ENCODE measurements at regions not wholly inside any gene's neighbourhood (a gene's known extent, or its start where the extent isn't known, plus 50 kb on each side); places are given as distances from the start of the nearest gene placed in this dataset.
"Not testable (repeated sequence)": the region's sequence is repeated elsewhere in the genome, so short reads cannot be mapped to it uniquely, and the experiment has no call there.

- H3K9ac ChIP-seq (ENCODE audit: low read length); BruUV-seq (replicated peaks); H3K9me3 ChIP-seq (ENCODE audit: control insufficient read depth in 1 of 2, insufficient read depth in 1 of 2, low read depth in 1 of 2, low read length in 2 of 2); CTCF ChIA-PET; H3K4me3 ChIP-seq (replicated peaks in 1 of 2; ENCODE audit: low read depth in 1 of 2, low read length in 2 of 2); H3K4me2 ChIP-seq (ENCODE audit: low read length); H2AFZ ChIP-seq (ENCODE audit: low read depth, low read length, poor library complexity, severe bottlenecking); H3K79me2 ChIP-seq (ENCODE audit: insufficient read depth, low read length); H3K27ac ChIP-seq (ENCODE audit: low read depth, low read length); RAD21 ChIA-PET (ENCODE audit: low non-redundant PET in 1 of 2, low total read pairs in 2 of 2, uncharacterized antibody in 2 of 2, unreplicated experiment in 2 of 2); H4K20me1 ChIP-seq (ENCODE audit: insufficient read depth); ATAC-seq; intact Hi-C loops (cut with micrococcal nuclease); POLR2A ChIA-PET; H3K36me3 ChIP-seq (ENCODE audit: control insufficient read depth in 1 of 2, insufficient read depth in 2 of 2, low read length in 2 of 2); H3K9me2 ChIP-seq (ENCODE audit: insufficient read depth); H3K4me1 ChIP-seq (ENCODE audit: control insufficient read depth in 1 of 2, insufficient read depth in 2 of 2, low read length in 2 of 2); DNase-seq (ENCODE audit: low read depth, low spot score): not testable (repeated sequence)
- peaks cover 18% of the 10 kb centered on the region for H3K27me3 ChIP-seq (ENCODE audit: insufficient read depth, low read length)
These were observed 128.6 kb downstream of the FCRL5 start for GRCh38 chr1:157423764-157424163.

DNA sequence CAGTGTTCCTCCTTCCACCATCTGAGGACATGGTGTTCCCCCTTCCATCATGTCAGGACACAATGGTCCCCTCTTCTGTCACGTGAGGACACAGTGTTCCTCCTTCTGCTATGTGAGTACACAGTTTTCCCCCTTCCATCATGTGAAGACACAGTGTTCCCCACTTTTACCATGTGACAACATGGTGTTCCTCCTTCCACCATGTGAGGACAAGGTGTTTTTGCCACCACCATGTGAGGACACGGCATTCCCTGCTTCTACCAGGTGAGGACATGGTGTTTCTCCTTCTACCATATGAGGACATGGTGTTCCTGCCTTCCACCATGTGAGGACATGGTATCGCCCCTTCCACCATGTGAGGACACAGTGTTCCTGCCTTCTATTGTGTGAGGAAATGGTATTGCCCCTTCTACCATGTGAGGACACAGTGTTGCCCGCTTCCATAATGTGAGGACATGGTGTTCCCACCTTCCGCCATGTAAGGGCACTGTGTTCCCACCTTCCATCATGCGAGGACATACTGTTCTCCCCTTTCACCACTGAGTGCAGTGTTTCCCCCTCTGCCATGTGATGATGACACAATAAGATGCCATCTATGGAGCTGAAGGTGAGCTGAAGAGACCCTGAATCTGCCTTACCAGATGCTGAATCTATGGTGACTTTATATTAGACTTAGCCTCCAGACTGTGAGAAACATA is 132.3 kb downstream of the FCRL5 start:
- ChIA-PET POLR2A (no interaction called here), RAD21 (ENCODE audit: low non-redundant PET in 1 of 2, low total read pairs in 2 of 2, uncharacterized antibody in 2 of 2, unreplicated experiment in 2 of 2) (no interaction called here), CTCF (no interaction called here)
- Histone ChIP-seq H4K20me1 (ENCODE audit: insufficient read depth) (no peaks in the 10 kb centered on the region), H3K27me3 (ENCODE audit: insufficient read depth, low read length) (peaks cover 31% of the 10 kb centered on the region), H3K9me3 (ENCODE audit: control insufficient read depth in 1 of 2, insufficient read depth in 1 of 2, low read depth in 1 of 2, low read length in 2 of 2) (no peaks in the 10 kb centered on the region), H3K4me2 (ENCODE audit: low read length) (no peak overlapping the region), H3K9ac (ENCODE audit: low read length) (no peak overlapping the region), H3K4me3 (replicated peaks in 1 of 2; ENCODE audit: low read depth in 1 of 2, low read length in 2 of 2) (no peak overlapping the region), H3K4me1 (ENCODE audit: control insufficient read depth in 1 of 2, insufficient read depth in 2 of 2, low read length in 2 of 2) (no peaks in the 10 kb centered on the region), H3K36me3 (ENCODE audit: control insufficient read depth in 1 of 2, insufficient read depth in 2 of 2, low read length in 2 of 2) (no peaks in the 10 kb centered on the region), H2AFZ (ENCODE audit: low read depth, low read length, poor library complexity, severe bottlenecking) (no peak overlapping the region), H3K9me2 (ENCODE audit: insufficient read depth) (no peaks in the 10 kb centered on the region), H3K27ac (ENCODE audit: low read depth, low read length) (no peak overlapping the region), H3K79me2 (ENCODE audit: insufficient read depth, low read length) (no peaks in the 10 kb centered on the region)
- TF ChIP-seq CTCF (IDR thresholded peaks at IDR 0.05 in 2 of 3, conservative IDR thresholded peaks at IDR 0.05 in 1 of 3; ENCODE audit: borderline replicate concordance in 1 of 3, insufficient read depth in 1 of 3, low read depth in 2 of 3, low read length in 2 of 3) = no peak
- TF ChIP-seq REST (IDR thresholded peaks at IDR 0.05; ENCODE audit: low read depth) = no peak
- TF ChIP-seq ZBTB33 (IDR thresholded peaks at IDR 0.05; ENCODE audit: extremely low read depth, insufficient replicate concordance, low read length) = no peak
- TF ChIP-seq TCF7L2 (IDR thresholded peaks at IDR 0.05; ENCODE audit: borderline replicate concordance, extremely low read depth, insufficient read depth, insufficient read length) = no peak
- no peak for TF ChIP-seq CEBPB (IDR thresholded peaks at IDR 0.05; ENCODE audit: low read depth)
- no peak for DNase-seq (ENCODE audit: low read depth, low spot score)
- BruUV-seq (replicated peaks) = no TSS peak
- no peak for ATAC-seq
- intact Hi-C loops (cut with micrococcal nuclease) = no loop called here
